ENCODE measurements at regions not wholly inside any gene's neighbourhood (a gene's known extent, or its start where the extent isn't known, plus 50 kb on each side); places are given as distances from the start of the nearest gene placed in this dataset.

DNA sequence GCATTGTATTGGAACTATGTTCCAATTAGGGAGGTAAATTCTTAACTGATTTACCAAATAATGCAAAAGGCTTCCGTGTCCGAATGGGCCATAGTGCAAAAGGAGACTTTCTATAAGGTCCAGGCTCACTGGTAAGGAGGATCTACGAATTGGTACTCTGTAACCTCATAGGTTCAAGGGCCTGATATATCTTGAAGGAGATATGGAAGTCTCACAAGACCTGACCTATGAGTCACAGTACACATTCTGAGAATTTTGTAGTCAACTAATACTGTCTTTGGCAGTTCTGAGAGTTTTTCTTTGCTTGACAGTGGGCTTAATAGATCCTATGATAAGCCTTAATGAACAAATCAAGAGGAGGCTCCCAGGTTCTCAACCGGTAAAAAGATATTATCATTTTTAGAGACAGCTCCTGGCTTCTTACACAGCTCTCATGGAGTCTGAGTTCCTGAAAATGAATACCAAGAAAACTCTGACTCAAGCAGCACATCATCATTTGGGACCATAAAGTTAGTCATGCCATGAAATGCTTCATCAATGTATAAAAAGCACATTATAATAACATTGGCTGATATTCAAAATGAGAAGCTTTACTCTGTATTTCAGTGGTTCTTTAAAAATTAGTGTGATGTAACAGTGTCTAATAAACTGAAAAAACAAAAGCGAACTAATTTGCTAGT, 1275.2 kb upstream of the CRIM1 start:
- no peak overlapping the region for H3K27ac ChIP-seq
- H3K27me3 ChIP-seq, result no peaks in the 10 kb centered on the region
- ATAC-seq, result no peak
- H3K36me3 ChIP-seq, result no peaks in the 10 kb centered on the region
- no peak for TF ChIP-seq POLR2A (IDR thresholded peaks at IDR 0.05)
- TF ChIP-seq, protein P1, sequence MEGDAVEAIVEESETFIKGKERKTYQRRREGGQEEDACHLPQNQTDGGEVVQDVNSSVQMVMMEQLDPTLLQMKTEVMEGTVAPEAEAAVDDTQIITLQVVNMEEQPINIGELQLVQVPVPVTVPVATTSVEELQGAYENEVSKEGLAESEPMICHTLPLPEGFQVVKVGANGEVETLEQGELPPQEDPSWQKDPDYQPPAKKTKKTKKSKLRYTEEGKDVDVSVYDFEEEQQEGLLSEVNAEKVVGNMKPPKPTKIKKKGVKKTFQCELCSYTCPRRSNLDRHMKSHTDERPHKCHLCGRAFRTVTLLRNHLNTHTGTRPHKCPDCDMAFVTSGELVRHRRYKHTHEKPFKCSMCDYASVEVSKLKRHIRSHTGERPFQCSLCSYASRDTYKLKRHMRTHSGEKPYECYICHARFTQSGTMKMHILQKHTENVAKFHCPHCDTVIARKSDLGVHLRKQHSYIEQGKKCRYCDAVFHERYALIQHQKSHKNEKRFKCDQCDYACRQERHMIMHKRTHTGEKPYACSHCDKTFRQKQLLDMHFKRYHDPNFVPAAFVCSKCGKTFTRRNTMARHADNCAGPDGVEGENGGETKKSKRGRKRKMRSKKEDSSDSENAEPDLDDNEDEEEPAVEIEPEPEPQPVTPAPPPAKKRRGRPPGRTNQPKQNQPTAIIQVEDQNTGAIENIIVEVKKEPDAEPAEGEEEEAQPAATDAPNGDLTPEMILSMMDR (IDR thresholded peaks at IDR 0.05), result no peak
- WGBS (ENCODE audit: insufficient coverage, low coverage, low lambda C conversion rate, missing lambda C conversion rate), result 48% methylated on average over 5 of the region's 5 CpGs
- no peak for DNase-seq
- intact Hi-C loops (cut with DNase I), result no loop called here
- no peaks in the 10 kb centered on the region for H3K4me1 ChIP-seq
- no peaks in the 10 kb centered on the region for H3K9me3 ChIP-seq
- no peak overlapping the region for H3K4me3 ChIP-seq

DNA sequence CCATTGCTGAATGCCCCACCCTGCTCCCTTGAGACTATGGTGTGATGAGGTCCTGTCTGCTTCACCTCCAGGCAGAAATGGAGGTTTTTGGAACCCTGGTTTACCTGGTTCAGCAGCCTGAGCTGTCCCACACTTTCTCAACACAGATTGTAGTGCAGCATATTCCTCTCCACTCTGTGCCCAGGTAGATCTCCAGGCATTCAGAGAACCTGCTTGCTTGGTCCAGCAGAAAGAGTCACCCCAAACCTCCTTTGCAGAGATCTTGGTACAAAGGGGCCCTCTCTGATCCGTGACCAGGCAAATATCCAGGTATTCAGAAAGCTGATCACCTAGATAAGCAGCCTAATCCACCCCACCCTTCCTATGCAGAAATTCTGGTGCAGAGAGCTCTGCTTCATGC, 1288.2 kb upstream of the CRIM1 start:
- intact Hi-C loops (cut with DNase I), result no loop called here
- no CpG with 5 or more reads among the region's 1 CpG for WGBS (ENCODE audit: insufficient coverage, low coverage, low lambda C conversion rate, missing lambda C conversion rate)
- no peaks in the 10 kb centered on the region for H3K27me3 ChIP-seq
- TF ChIP-seq, protein P1 (IDR thresholded peaks at IDR 0.05), result no peak
- no peak for TF ChIP-seq POLR2A (IDR thresholded peaks at IDR 0.05)
- H3K27ac ChIP-seq, result no peak overlapping the region
- no peak for DNase-seq
- H3K4me3 ChIP-seq, result no peak overlapping the region
- H3K9me3 ChIP-seq, result no peaks in the 10 kb centered on the region
- H3K4me1 ChIP-seq, result no peaks in the 10 kb centered on the region
- H3K36me3 ChIP-seq, result no peaks in the 10 kb centered on the region
- no peak for ATAC-seq

DNA sequence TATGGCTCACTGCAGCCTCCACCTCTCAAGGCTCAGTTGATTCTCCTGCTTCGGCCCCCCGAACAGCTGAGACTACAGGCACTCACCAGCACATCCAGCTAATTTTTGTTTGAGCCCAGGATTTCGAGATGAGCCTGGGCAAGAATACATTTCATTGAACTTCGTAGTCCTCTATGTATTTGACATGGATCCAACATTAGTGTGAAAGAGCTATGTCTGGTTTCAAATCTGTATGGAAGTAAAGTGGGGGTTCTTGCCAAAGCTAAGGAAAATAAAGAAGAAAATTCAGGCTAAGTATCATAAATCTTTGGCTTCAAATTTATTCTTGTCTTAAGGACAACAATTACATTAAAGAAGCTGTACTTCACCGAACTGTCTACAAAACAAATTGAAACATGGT, 1291.7 kb upstream of the CRIM1 start:
- Histone ChIP-seq H3K4me3 (no peak overlapping the region), H3K36me3 (no peaks in the 10 kb centered on the region), H3K4me1 (no peaks in the 10 kb centered on the region), H3K27ac (no peak overlapping the region), H3K9me3 (no peaks in the 10 kb centered on the region), H3K27me3 (no peaks in the 10 kb centered on the region)
- intact Hi-C loops (cut with DNase I), result no loop called here
- TF ChIP-seq, protein P1 (IDR thresholded peaks at IDR 0.05), result no peak
- no peak for TF ChIP-seq POLR2A (IDR thresholded peaks at IDR 0.05)
- 48% methylated on average over 5 of the region's 5 CpGs for WGBS (ENCODE audit: insufficient coverage, low coverage, low lambda C conversion rate, missing lambda C conversion rate)
- DNase-seq, result no peak
- no peak for ATAC-seq

DNA sequence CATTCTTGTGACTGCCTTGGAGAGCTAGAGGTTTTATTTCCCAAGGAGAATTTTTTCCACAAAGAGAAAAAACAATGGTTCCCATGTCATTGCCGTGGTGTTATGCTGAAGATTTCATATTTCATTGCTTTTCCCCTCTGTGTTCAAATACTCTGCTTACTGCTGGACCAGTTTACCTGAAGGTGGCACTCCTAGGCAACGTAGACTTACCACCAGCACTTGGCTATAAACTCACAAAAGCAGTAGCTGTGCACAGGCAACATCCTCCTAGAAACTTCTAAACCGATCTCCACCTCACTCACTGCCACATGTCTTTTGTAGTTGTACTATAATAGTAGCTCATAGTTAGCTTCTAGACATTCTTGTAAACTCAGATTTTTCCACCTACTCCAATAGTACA, 1319.7 kb upstream of the CRIM1 start:
- DNase-seq (no peak), ATAC-seq (no peak)

More for the DNA sequence above, 1319.7 kb upstream of the CRIM1 start:
- H3K27me3 ChIP-seq, result no peaks in the 10 kb centered on the region
- intact Hi-C loops (cut with DNase I), result no loop called here
- no peak overlapping the region for H3K4me3 ChIP-seq
- H3K9me3 ChIP-seq, result no peaks in the 10 kb centered on the region
- H3K4me1 ChIP-seq, result no peaks in the 10 kb centered on the region
- H3K27ac ChIP-seq, result no peak overlapping the region
- WGBS (ENCODE audit: insufficient coverage, low coverage, low lambda C conversion rate, missing lambda C conversion rate), result 23% methylated on average over 3 of the region's 3 CpGs
- TF ChIP-seq, protein P1 (IDR thresholded peaks at IDR 0.05), result no peak
- TF ChIP-seq POLR2A (IDR thresholded peaks at IDR 0.05), result no peak
- no peaks in the 10 kb centered on the region for H3K36me3 ChIP-seq

All from right lobe of liver (tissue), 6 donors.